ENCODE measurements at regions not wholly inside any gene's neighbourhood (a gene's known extent, or its start where the extent isn't known, plus 50 kb on each side); places are given as distances from the start of the nearest gene placed in this dataset.

GRCh38 chr6:47169785-47170616 lies 127.9 kb upstream of the ADGRF1 start:
- H3K27me3 Mint-ChIP-seq, result no peaks in the 10 kb centered on the region
- Histone ChIP-seq H3K27ac (ENCODE audit: low read length in 2 of 2) (no peak overlapping the region), H4K20me1 (ENCODE audit: control insufficient read depth, insufficient read depth, low read length, poor library complexity, severe bottlenecking) (no peaks in the 10 kb centered on the region), H3K9ac (ENCODE audit: low read length) (no peak overlapping the region), H3K4me3 (ENCODE audit: control extremely low read depth in 1 of 5, extremely low read depth in 1 of 5, insufficient read depth in 1 of 5, low read depth in 2 of 5, low read length in 4 of 5) (no peak overlapping the region), H3K36me3 (replicated peaks in 1 of 2; ENCODE audit: control extremely low read depth in 1 of 2, control insufficient read depth in 1 of 2, extremely low read depth in 1 of 2, insufficient read depth in 2 of 2, low read length in 1 of 2) (no peaks in the 10 kb centered on the region), H3K79me2 (ENCODE audit: control insufficient read depth, insufficient read depth, low read length) (no peaks in the 10 kb centered on the region), H2AFZ (ENCODE audit: insufficient read depth, low read depth, low read length, poor library complexity, severe bottlenecking) (no peak overlapping the region), H3K9me3 (ENCODE audit: control extremely low read depth in 1 of 3, control insufficient read depth in 2 of 3, insufficient read depth in 1 of 3, low read length in 2 of 3) (no peaks in the 10 kb centered on the region), H3K4me1 (ENCODE audit: control insufficient read depth in 2 of 2, insufficient read depth in 2 of 2, low read length in 2 of 2) (no peaks in the 10 kb centered on the region), H3K27me3 (replicated peaks in 1 of 4; ENCODE audit: control extremely low read depth in 1 of 4, control insufficient read depth in 3 of 4, insufficient read depth in 4 of 4, low read length in 3 of 4) (no peaks in the 10 kb centered on the region), H3K4me2 (replicated peaks; ENCODE audit: low read depth, low read length, poor library complexity, severe bottlenecking) (no peak overlapping the region)
- H3K4me1 Mint-ChIP-seq, result peaks cover 4% of the 10 kb centered on the region
- 100% methylated on average over 1 of the region's 1 CpG for WGBS (ENCODE audit: insufficient coverage)
- CTCF ChIA-PET, result no interaction called here
- no peak overlapping the region for H3K4me3 Mint-ChIP-seq
- POLR2A ChIA-PET, result no interaction called here
- DNase-seq (no peak), ATAC-seq (ENCODE audit: low read depth) (no peak)
- intact Hi-C loops (cut with micrococcal nuclease), result no loop called here
- no peak for TF ChIP-seq CTCF (IDR thresholded peaks at IDR 0.05)
- no peak for TF ChIP-seq EZH2 (IDR thresholded peaks at IDR 0.05; ENCODE audit: borderline replicate concordance, insufficient read depth, low read depth, low read length, poor library complexity, severe bottlenecking)
- no peak overlapping the region for H3K27ac Mint-ChIP-seq
- no peaks in the 10 kb centered on the region for H3K9me3 Mint-ChIP-seq (ENCODE audit: insufficient read depth)

GRCh38 chr6:47168180-47168579 lies 126.0 kb upstream of the ADGRF1 start:
- CTCF ChIA-PET, result no interaction called here
- Mint-ChIP-seq H3K27me3 (no peaks in the 10 kb centered on the region), H3K27ac (no peak overlapping the region), H3K9me3 (ENCODE audit: insufficient read depth) (no peaks in the 10 kb centered on the region), H3K4me1 (peaks cover 4% of the 10 kb centered on the region), H3K4me3 (no peak overlapping the region)
- H3K27me3 ChIP-seq (replicated peaks in 1 of 4; ENCODE audit: control extremely low read depth in 1 of 4, control insufficient read depth in 3 of 4, insufficient read depth in 4 of 4, low read length in 3 of 4), result no peaks in the 10 kb centered on the region
- no peaks in the 10 kb centered on the region for H3K4me1 ChIP-seq (ENCODE audit: control insufficient read depth in 2 of 2, insufficient read depth in 2 of 2, low read length in 2 of 2)
- intact Hi-C loops (cut with micrococcal nuclease), result no loop called here
- no peaks in the 10 kb centered on the region for H3K9me3 ChIP-seq (ENCODE audit: control extremely low read depth in 1 of 3, control insufficient read depth in 2 of 3, insufficient read depth in 1 of 3, low read length in 2 of 3)
- no peaks in the 10 kb centered on the region for H3K79me2 ChIP-seq (ENCODE audit: control insufficient read depth, insufficient read depth, low read length)
- H4K20me1 ChIP-seq (ENCODE audit: control insufficient read depth, insufficient read depth, low read length, poor library complexity, severe bottlenecking), result no peaks in the 10 kb centered on the region
- TF ChIP-seq CTCF (IDR thresholded peaks at IDR 0.05) (no peak), EZH2 (IDR thresholded peaks at IDR 0.05; ENCODE audit: borderline replicate concordance, insufficient read depth, low read depth, low read length, poor library complexity, severe bottlenecking) (no peak)
- H3K9ac ChIP-seq (ENCODE audit: low read length), result no peak overlapping the region
- ATAC-seq (ENCODE audit: low read depth) (no peak), DNase-seq (no peak)
- H3K27ac ChIP-seq (ENCODE audit: low read length in 2 of 2), result no peak overlapping the region
- POLR2A ChIA-PET, result no interaction called here
- WGBS (ENCODE audit: insufficient coverage), result 100% methylated on average over 1 of the region's 2 CpGs
- H3K4me3 ChIP-seq (ENCODE audit: control extremely low read depth in 1 of 5, extremely low read depth in 1 of 5, insufficient read depth in 1 of 5, low read depth in 2 of 5, low read length in 4 of 5), result no peak overlapping the region
- no peak overlapping the region for H2AFZ ChIP-seq (ENCODE audit: insufficient read depth, low read depth, low read length, poor library complexity, severe bottlenecking)
- H3K4me2 ChIP-seq (replicated peaks; ENCODE audit: low read depth, low read length, poor library complexity, severe bottlenecking), result no peak overlapping the region
- no peaks in the 10 kb centered on the region for H3K36me3 ChIP-seq (replicated peaks in 1 of 2; ENCODE audit: control extremely low read depth in 1 of 2, control insufficient read depth in 1 of 2, extremely low read depth in 1 of 2, insufficient read depth in 2 of 2, low read length in 1 of 2)

All from B cell (primary cell).